ENCODE measurements at regions not wholly inside any gene's neighbourhood (a gene's known extent, or its start where the extent isn't known, plus 50 kb on each side); places are given as distances from the start of the nearest gene placed in this dataset.

GRCh38 chr4:152000518-152000917 is 239.7 kb upstream of the GATB start:
- TF ChIP-seq BCL11A (IDR thresholded peaks at IDR 0.05; ENCODE audit: low read depth, low read length) (no peak), CREB1 (IDR thresholded peaks at IDR 0.05; ENCODE audit: low read depth) (no peak), ZNF207 (IDR thresholded peaks at IDR 0.05; ENCODE audit: borderline replicate concordance) (no peak), MAX (IDR thresholded peaks at IDR 0.05; ENCODE audit: low read depth, low read length) (no peak), CTCF (IDR thresholded peaks at IDR 0.05 in 2 of 3, conservative IDR thresholded peaks at IDR 0.05 in 1 of 3; ENCODE audit: control insufficient read depth in 2 of 3, extremely low read depth in 1 of 3, insufficient read depth in 1 of 3, low read depth in 3 of 3, low read length in 3 of 3) (no peak), ZBTB33 (IDR thresholded peaks at IDR 0.05) (no peak), POLR2A (IDR thresholded peaks at IDR 0.05; ENCODE audit: low read depth, low read length) (no peak), CBFB (IDR thresholded peaks at IDR 0.05; ENCODE audit: low read depth) (no peak), SP1 (IDR thresholded peaks at IDR 0.05; ENCODE audit: low read depth, low read length) (no peak), TCF3 (IDR thresholded peaks at IDR 0.05; ENCODE audit: borderline replicate concordance, insufficient read depth, low read depth, low read length) (no peak), SPI1 (IDR thresholded peaks at IDR 0.05; ENCODE audit: borderline replicate concordance, insufficient read depth, low read depth, low read length) (no peak), USF1 (IDR thresholded peaks at IDR 0.05; ENCODE audit: borderline replicate concordance, extremely low read length, insufficient read depth, low read depth, low read length) (no peak)

Measured in GM12878 (cell line).